DND-41 (cell line): ENCODE measurements at regions not wholly inside any gene's neighbourhood (a gene's known extent, or its start where the extent isn't known, plus 50 kb on each side); places are given as distances from the start of the nearest gene placed in this dataset.

ENCODE experiments used
- CTCF ChIP-seq: IDR thresholded peaks from 2 replicates; pipeline ENCODE4 v1.5.1; 2012; ENCODE audit warnings: borderline replicate concordance, low read length, moderate library complexity, mild to moderate bottlenecking; ENCODE audit not compliant: poor library complexity, severe bottlenecking; ENCODE audit errors: extremely low read depth
- EZH2 ChIP-seq: IDR thresholded peaks from 3 replicates; pipeline ENCODE4 v1.6.1; 2012; ENCODE audit warnings: borderline replicate concordance, low read depth, mild to moderate bottlenecking, moderate library complexity, low read length, inconsistent platforms; ENCODE audit not compliant: severe bottlenecking

GRCh38 chr18:6677086-6677485, 52.4 kb upstream of the ARHGAP28 start:
- no peak for TF ChIP-seq CTCF
- TF ChIP-seq EZH2, result no peak
